ENCODE measurements at regions not wholly inside any gene's neighbourhood (a gene's known extent, or its start where the extent isn't known, plus 50 kb on each side); places are given as distances from the start of the nearest gene placed in this dataset.

- TF ChIP-seq ZNF70 (CRISPR knock-in tag; IDR thresholded peaks at IDR 0.05) (no peak), ZFP30 (CRISPR knock-in tag; IDR thresholded peaks at IDR 0.05) (no peak), ARNTL (CRISPR knock-in tag; IDR thresholded peaks at IDR 0.05; ENCODE audit: borderline replicate concordance, low read depth) (no peak), GLIS3 (CRISPR knock-in tag; IDR thresholded peaks at IDR 0.05) (no peak), RARB (CRISPR knock-in tag; IDR thresholded peaks at IDR 0.05) (no peak)
Observed at GRCh38 chr5:164145458-164145857, 640.0 kb downstream of the MAT2B start.

Data from SK-N-SH treated with all-trans-retinoic acid at 6 μM for 48 hours (cell line).